HepG2 (cell line): ENCODE measurements at regions not wholly inside any gene's neighbourhood (a gene's known extent, or its start where the extent isn't known, plus 50 kb on each side); places are given as distances from the start of the nearest gene placed in this dataset.

Experiments used
- ATAC-seq: fragments of 200-7000 bp; cut with Tn5 transposase; 3 replicates; pipeline ENCODE4 v1.9.1; 2020; ENCODE audit warnings: mild to moderate bottlenecking, moderate library complexity
- BruUV-seq: library from RNA; stranded (reverse); fragments of 400-500 nt; replicated peaks from 2 replicates; lab custom pipeline; 2021; lab: Mats Ljungman, UMichigan
- CTCF ChIA-PET: fragments of 300-600 bp; formaldehyde crosslinking; extraction: SDS; loops from one replicate; lab custom pipeline; 2021; ENCODE audit warnings: low total read pairs, inconsistent platforms, low intra/inter-chr PET ratio; lab: Yijun Ruan, JAX
- POLR2A ChIA-PET: fragments of 350-600 bp; sonication (Branson Sonifier 250); formaldehyde crosslinking; loops from one replicate; lab custom pipeline; 2020; ENCODE audit warnings: antibody characterized with exemption, inconsistent platforms; lab: Yijun Ruan, JAX
- DNase-seq: peaks from one replicate; pipeline ENCODE4 v3.0.0-alpha.2; 2015; ENCODE audit warnings: low spot score
- FAIRE-seq: peaks from 3 replicates; lab custom pipeline; 2011; peaks lifted over from hg19 to GRCh38; lab: Jason Lieb, UNC
- H2AFZ ChIP-seq: one replicate; pipeline ENCODE4 v1.6.1; 2011; ENCODE audit warnings: low read length, inconsistent platforms
- H3K27ac ChIP-seq: fragments of 300-600 bp; 3 replicates; pipeline ENCODE4 v1.8.0; 2011; ENCODE audit warnings: mixed run types, mild to moderate bottlenecking, mixed read lengths, low read length, inconsistent platforms; ENCODE audit not compliant: insufficient read depth; ENCODE audit errors: extremely low read length
- H3K27me3 ChIP-seq, 2 experiments: fragments of 200-600 bp in 1 of 2; 2 replicates in 1 of 2; 3 replicates in 1 of 2; pipeline versions ENCODE4 v1.6.0 to v1.8.0; 2011; ENCODE audit warnings: low read length in 2 of 2, mild to moderate bottlenecking in 2 of 2, moderate library complexity in 2 of 2, inconsistent platforms in 1 of 2; ENCODE audit not compliant: insufficient read depth in 2 of 2, control insufficient read depth in 1 of 2
- H3K36me3 ChIP-seq, 2 experiments: fragments of 200-600 bp in 1 of 2; replicated peaks in 1 of 2; 2 replicates in 1 of 2; 3 replicates in 1 of 2; pipeline versions ENCODE4 v1.5.1 to v1.8.0; 2011; ENCODE audit warnings: low read length in 2 of 2, inconsistent platforms in 1 of 2; ENCODE audit not compliant: insufficient read depth in 2 of 2, control insufficient read depth in 1 of 2
- H3K4me1 ChIP-seq: 2 replicates; pipeline ENCODE4 v1.5.1; 2012; ENCODE audit warnings: low read length, inconsistent platforms; ENCODE audit not compliant: insufficient read depth
- H3K4me2 ChIP-seq: 2 replicates; pipeline ENCODE4 v1.6.0; 2011; ENCODE audit warnings: low read depth, low read length, inconsistent platforms
- H3K4me3 ChIP-seq, 3 experiments: fragments of 200-600 bp in 1 of 3; sonication (generic), shearing (Covaris generic) in 1 of 3; replicated peaks in 1 of 3; 2 replicates each; pipeline ENCODE4 v1.5.1; 2011 to 2016; ENCODE audit warnings: low read length in 3 of 3, inconsistent platforms in 2 of 3, low read depth in 2 of 3, mild to moderate bottlenecking in 2 of 3, control low read depth in 1 of 3, mixed read lengths in 1 of 3; ENCODE audit not compliant: insufficient read depth in 1 of 3
- H3K79me2 ChIP-seq: one replicate; pipeline ENCODE4 v1.6.1; 2011; ENCODE audit warnings: low read length, inconsistent platforms; ENCODE audit not compliant: insufficient read depth
- H3K9ac ChIP-seq: 2 replicates; pipeline ENCODE4 v1.6.0; 2011; ENCODE audit warnings: mild to moderate bottlenecking, low read depth, low read length, inconsistent platforms; ENCODE audit not compliant: insufficient read depth
- H3K9me3 ChIP-seq: 2 replicates; pipeline ENCODE4 v1.5.1; 2012; ENCODE audit warnings: mild to moderate bottlenecking, low read length
- H4K20me1 ChIP-seq: 2 replicates; pipeline ENCODE4 v1.6.0; 2011; ENCODE audit warnings: inconsistent platforms, mild to moderate bottlenecking, low read length, moderate library complexity; ENCODE audit not compliant: insufficient read depth
- WGBS: methylation state at CpG from one replicate; pipeline ENCODE4 v1.1.6; 2017; ENCODE audit warnings: low lambda C conversion rate; 5-methylcytosine and 5-hydroxymethylcytosine counted together
- in situ Hi-C: cut with HindIII; loops from 2 replicates; pipeline ENCODE4 v1.10.0; 2017; ENCODE audit warnings: low pct_unique_long_range_greater_than_20kb; ENCODE audit not compliant: extremely low pct_ligation_motif_present
- intact Hi-C: fragments of 100-400 bp; cut with micrococcal nuclease; formaldehyde crosslinking; loops from one replicate; pipeline ENCODE4 v1.10.0; 2022; ENCODE audit not compliant: unreplicated experiment
- TF ChIP-seq, protein P1 (sequence below), 2 experiments: sonication (generic) in 1 of 2; formaldehyde crosslinking in 1 of 2; IDR thresholded peaks; 2 replicates each; pipeline versions ENCODE4 v1.5.1 to v1.6.1; 2011 to 2020; ENCODE audit warnings: borderline replicate concordance in 1 of 2, low read depth in 1 of 2, low read length in 1 of 2, mild to moderate bottlenecking in 1 of 2, missing genetic modification reagents in 1 of 2, moderate library complexity in 1 of 2
- TF ChIP-seq, protein P2 (sequence below): sonication (generic); formaldehyde crosslinking; IDR thresholded peaks from 2 replicates; pipeline ENCODE4 v1.5.0; 2020; ENCODE audit warnings: mild to moderate bottlenecking, missing genetic modification reagents

DNA sequence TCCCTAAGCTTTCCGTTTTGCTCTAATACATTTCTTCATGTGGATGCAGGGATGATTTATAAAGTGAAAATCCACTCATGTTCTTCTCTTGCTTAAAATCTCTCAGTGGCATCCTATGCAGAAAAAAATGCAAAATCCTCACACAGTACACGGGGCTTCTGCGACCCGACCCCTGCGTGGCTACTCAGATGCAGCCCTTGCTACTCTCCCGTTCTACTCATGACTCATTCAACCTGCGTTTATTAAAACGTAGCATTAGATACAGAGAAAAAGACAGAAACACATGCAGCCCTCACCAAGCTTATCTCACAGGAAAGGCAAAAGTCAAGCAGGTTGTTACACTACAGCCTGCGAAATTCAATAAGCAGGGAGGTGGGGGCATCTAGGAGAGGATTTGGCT, 284.4 kb upstream of the PFKP start:
- POLR2A ChIA-PET = no interaction called here
- TF ChIP-seq, protein P1, sequence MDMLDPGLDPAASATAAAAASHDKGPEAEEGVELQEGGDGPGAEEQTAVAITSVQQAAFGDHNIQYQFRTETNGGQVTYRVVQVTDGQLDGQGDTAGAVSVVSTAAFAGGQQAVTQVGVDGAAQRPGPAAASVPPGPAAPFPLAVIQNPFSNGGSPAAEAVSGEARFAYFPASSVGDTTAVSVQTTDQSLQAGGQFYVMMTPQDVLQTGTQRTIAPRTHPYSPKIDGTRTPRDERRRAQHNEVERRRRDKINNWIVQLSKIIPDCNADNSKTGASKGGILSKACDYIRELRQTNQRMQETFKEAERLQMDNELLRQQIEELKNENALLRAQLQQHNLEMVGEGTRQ (IDR thresholded peaks at IDR 0.05; ENCODE audit: low read depth, low read length) = no peak
- TF ChIP-seq, protein P1 (CRISPR knock-in tag; IDR thresholded peaks at IDR 0.05; ENCODE audit: borderline replicate concordance) = no peak
- TF ChIP-seq, protein P2, sequence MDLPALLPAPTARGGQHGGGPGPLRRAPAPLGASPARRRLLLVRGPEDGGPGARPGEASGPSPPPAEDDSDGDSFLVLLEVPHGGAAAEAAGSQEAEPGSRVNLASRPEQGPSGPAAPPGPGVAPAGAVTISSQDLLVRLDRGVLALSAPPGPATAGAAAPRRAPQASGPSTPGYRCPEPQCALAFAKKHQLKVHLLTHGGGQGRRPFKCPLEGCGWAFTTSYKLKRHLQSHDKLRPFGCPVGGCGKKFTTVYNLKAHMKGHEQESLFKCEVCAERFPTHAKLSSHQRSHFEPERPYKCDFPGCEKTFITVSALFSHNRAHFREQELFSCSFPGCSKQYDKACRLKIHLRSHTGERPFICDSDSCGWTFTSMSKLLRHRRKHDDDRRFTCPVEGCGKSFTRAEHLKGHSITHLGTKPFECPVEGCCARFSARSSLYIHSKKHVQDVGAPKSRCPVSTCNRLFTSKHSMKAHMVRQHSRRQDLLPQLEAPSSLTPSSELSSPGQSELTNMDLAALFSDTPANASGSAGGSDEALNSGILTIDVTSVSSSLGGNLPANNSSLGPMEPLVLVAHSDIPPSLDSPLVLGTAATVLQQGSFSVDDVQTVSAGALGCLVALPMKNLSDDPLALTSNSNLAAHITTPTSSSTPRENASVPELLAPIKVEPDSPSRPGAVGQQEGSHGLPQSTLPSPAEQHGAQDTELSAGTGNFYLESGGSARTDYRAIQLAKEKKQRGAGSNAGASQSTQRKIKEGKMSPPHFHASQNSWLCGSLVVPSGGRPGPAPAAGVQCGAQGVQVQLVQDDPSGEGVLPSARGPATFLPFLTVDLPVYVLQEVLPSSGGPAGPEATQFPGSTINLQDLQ (CRISPR knock-in tag) = no peak
- intact Hi-C loops (no loop called here), in situ Hi-C loops (no loop called here)
- Histone ChIP-seq H4K20me1 (no peaks in the 10 kb centered on the region; the same call in 1 of the 2 replicates), H3K4me3 (no peak overlapping the region), H3K79me2 (no peaks in the 10 kb centered on the region), H3K9me3 (no peaks in the 10 kb centered on the region), H3K27ac (no peak overlapping the region), H3K9ac (no peak overlapping the region), H3K27me3 (peaks cover 0 to 26% of the 10 kb centered on the region in 2 experiments; a peak in 3 of 5 replicates), H2AFZ (no peak overlapping the region), H3K36me3 (no peaks in the 10 kb centered on the region), H3K4me2 (no peak overlapping the region), H3K4me1 (no peaks in the 10 kb centered on the region)
- no peak for DNase-seq
- CTCF ChIA-PET = no interaction called here
- 11% methylated on average over 9 of the region's 9 CpGs for WGBS
- no TSS peak for BruUV-seq
- no peak for FAIRE-seq
- ATAC-seq = no peak
